HL-60 (cell line): ENCODE measurements at regions not wholly inside any gene's neighbourhood (a gene's known extent, or its start where the extent isn't known, plus 50 kb on each side); places are given as distances from the start of the nearest gene placed in this dataset.

Experiments used
- CTCF ChIP-seq: IDR thresholded peaks from one replicate; pipeline ENCODE4 v1.5.1; 2011; ENCODE audit warnings: low read length, control low read depth, inconsistent platforms; ENCODE audit not compliant: insufficient read depth
- POLR2AphosphoS5 ChIP-seq: IDR thresholded peaks from 2 replicates; pipeline ENCODE4 v1.6.1; 2012; ENCODE audit warnings: low read depth
- SPI1 ChIP-seq: IDR thresholded peaks from 2 replicates; pipeline ENCODE4 v1.6.1; 2012; ENCODE audit warnings: low read depth, mild to moderate bottlenecking, borderline replicate concordance

GRCh38 chr4:164405774-164406173, 348.2 kb upstream of the SMIM31 start:
- TF ChIP-seq CTCF (no peak), SPI1 (no peak), POLR2AphosphoS5 (no peak)
